ENCODE measurements at regions not wholly inside any gene's neighbourhood (a gene's known extent, or its start where the extent isn't known, plus 50 kb on each side); places are given as distances from the start of the nearest gene placed in this dataset.

GRCh38 chr2:134185639-134186038 is 68.2 kb upstream of the MGAT5 start:
- ChIA-PET POLR2A (no interaction called here), CTCF (interaction anchor here (0.7 to 1.7 kb wide), 4 partner anchors 59 to 265 kb away, joined by 3 to 5 read pairs (median 4); no protein-coding TSS in a partner anchor)
- Histone ChIP-seq H2AFZ (ENCODE audit: low read depth) (no peak overlapping the region), H3K36me3 (replicated peaks in 1 of 2; ENCODE audit: control insufficient read depth in 1 of 2, insufficient read depth in 2 of 2, low read length in 1 of 2) (no peaks in the 10 kb centered on the region), H3K9ac (no peak overlapping the region), H3F3A (replicated peaks; ENCODE audit: insufficient read depth) (no peaks in the 10 kb centered on the region), H3K9me3 (no peaks in the 10 kb centered on the region), H3K9me2 (no peaks in the 10 kb centered on the region), H3K4me3 (ENCODE audit: low read depth in 2 of 2, low read length in 1 of 2) (no peak overlapping the region), H4K20me1 (ENCODE audit: insufficient read depth) (0 out of 2 replicates have a peak, but pooled peaks cover 2% of the 10 kb centered on the region), H3K79me2 (ENCODE audit: insufficient read depth) (peaks cover 10% of the 10 kb centered on the region), H3K27me3 (ENCODE audit: insufficient read depth) (no peaks in the 10 kb centered on the region), H3K4me1 (ENCODE audit: control insufficient read depth in 1 of 2, insufficient read depth in 2 of 2, low read depth in 1 of 2, low read length in 1 of 2) (peaks cover 0 to 6% of the 10 kb centered on the region in 2 experiments; a peak in 1 of 4 replicates), H3K4me2 (no peak overlapping the region), H3K27ac (ENCODE audit: low read depth in 2 of 2, low read length in 1 of 2) (no peak overlapping the region)
- DNase-seq = no peak
- WGBS (ENCODE audit: low lambda C conversion rate) = 90% methylated on average over 4 of the region's 4 CpGs
- TF ChIP-seq TAF1 (IDR thresholded peaks at IDR 0.05; ENCODE audit: borderline replicate concordance, low read depth, low read length) = no peak
- TF ChIP-seq, protein P1, sequence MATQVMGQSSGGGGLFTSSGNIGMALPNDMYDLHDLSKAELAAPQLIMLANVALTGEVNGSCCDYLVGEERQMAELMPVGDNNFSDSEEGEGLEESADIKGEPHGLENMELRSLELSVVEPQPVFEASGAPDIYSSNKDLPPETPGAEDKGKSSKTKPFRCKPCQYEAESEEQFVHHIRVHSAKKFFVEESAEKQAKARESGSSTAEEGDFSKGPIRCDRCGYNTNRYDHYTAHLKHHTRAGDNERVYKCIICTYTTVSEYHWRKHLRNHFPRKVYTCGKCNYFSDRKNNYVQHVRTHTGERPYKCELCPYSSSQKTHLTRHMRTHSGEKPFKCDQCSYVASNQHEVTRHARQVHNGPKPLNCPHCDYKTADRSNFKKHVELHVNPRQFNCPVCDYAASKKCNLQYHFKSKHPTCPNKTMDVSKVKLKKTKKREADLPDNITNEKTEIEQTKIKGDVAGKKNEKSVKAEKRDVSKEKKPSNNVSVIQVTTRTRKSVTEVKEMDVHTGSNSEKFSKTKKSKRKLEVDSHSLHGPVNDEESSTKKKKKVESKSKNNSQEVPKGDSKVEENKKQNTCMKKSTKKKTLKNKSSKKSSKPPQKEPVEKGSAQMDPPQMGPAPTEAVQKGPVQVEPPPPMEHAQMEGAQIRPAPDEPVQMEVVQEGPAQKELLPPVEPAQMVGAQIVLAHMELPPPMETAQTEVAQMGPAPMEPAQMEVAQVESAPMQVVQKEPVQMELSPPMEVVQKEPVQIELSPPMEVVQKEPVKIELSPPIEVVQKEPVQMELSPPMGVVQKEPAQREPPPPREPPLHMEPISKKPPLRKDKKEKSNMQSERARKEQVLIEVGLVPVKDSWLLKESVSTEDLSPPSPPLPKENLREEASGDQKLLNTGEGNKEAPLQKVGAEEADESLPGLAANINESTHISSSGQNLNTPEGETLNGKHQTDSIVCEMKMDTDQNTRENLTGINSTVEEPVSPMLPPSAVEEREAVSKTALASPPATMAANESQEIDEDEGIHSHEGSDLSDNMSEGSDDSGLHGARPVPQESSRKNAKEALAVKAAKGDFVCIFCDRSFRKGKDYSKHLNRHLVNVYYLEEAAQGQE (IDR thresholded peaks at IDR 0.05; ENCODE audit: low read depth, low read length) = peak; percentile 59; the same call in 1 of the 2 replicates

- DNase-seq = no peak
- ChIA-PET POLR2A (no interaction called here), CTCF (interaction anchor here (0.7 to 2.4 kb wide), 4 partner anchors 11 to 57 kb away, joined by 3 to 7 read pairs (median 4); no protein-coding TSS in a partner anchor)
These were observed 64.7 kb upstream of the MGAT5 start for GRCh38 chr2:134189009-134189720.

More at GRCh38 chr2:134189009-134189720, 64.7 kb upstream of the MGAT5 start:
- Histone ChIP-seq H3K9ac (no peak overlapping the region), H3F3A (replicated peaks; ENCODE audit: insufficient read depth) (no peaks in the 10 kb centered on the region), H3K9me2 (no peaks in the 10 kb centered on the region), H2AFZ (ENCODE audit: low read depth) (no peak overlapping the region), H3K4me1 (ENCODE audit: control insufficient read depth in 1 of 2, insufficient read depth in 2 of 2, low read depth in 1 of 2, low read length in 1 of 2) (peaks cover 0 to 6% of the 10 kb centered on the region in 2 experiments; a peak in 1 of 4 replicates), H3K9me3 (no peaks in the 10 kb centered on the region), H3K79me2 (ENCODE audit: insufficient read depth) (peaks cover 2% of the 10 kb centered on the region; the same call in 1 of the 2 replicates), H3K4me2 (no peak overlapping the region), H3K27ac (ENCODE audit: low read depth in 2 of 2, low read length in 1 of 2) (no peak overlapping the region), H3K27me3 (ENCODE audit: insufficient read depth) (no peaks in the 10 kb centered on the region), H3K4me3 (ENCODE audit: low read depth in 2 of 2, low read length in 1 of 2) (no peak overlapping the region), H4K20me1 (ENCODE audit: insufficient read depth) (0 out of 2 replicates have a peak, but pooled peaks cover 2% of the 10 kb centered on the region), H3K36me3 (replicated peaks in 1 of 2; ENCODE audit: control insufficient read depth in 1 of 2, insufficient read depth in 2 of 2, low read length in 1 of 2) (no peaks in the 10 kb centered on the region)
- TF ChIP-seq CHD2 (IDR thresholded peaks at IDR 0.05; ENCODE audit: low read length, partially characterized antibody) (no peak), EZH2phosphoT487 (IDR thresholded peaks at IDR 0.05; ENCODE audit: borderline replicate concordance, low read depth) (no peak), JUND (IDR thresholded peaks at IDR 0.05) (no peak), YY1 (IDR thresholded peaks at IDR 0.05; ENCODE audit: low read depth) (no peak)
- WGBS (ENCODE audit: low lambda C conversion rate) = 82% methylated on average over 4 of the region's 6 CpGs
